SH-SY5Y (cell line): ENCODE measurements at regions not wholly inside any gene's neighbourhood (a gene's known extent, or its start where the extent isn't known, plus 50 kb on each side); places are given as distances from the start of the nearest gene placed in this dataset.

ENCODE experiments used
- GATA2 ChIP-seq: IDR thresholded peaks from 2 replicates; pipeline ENCODE4 v1.6.1; 2011; ENCODE audit warnings: mild to moderate bottlenecking, low read depth, low read length
- GATA3 ChIP-seq: IDR thresholded peaks from 2 replicates; pipeline ENCODE4 v1.6.1; 2011; ENCODE audit warnings: low read depth, mild to moderate bottlenecking, low read length, moderate library complexity

GRCh38 chr14:55902241-55902640, 216.0 kb upstream of the PELI2 start:
- no peak for TF ChIP-seq GATA2
- no peak for TF ChIP-seq GATA3
